HEK293 (cell line): ENCODE measurements at regions not wholly inside any gene's neighbourhood (a gene's known extent, or its start where the extent isn't known, plus 50 kb on each side); places are given as distances from the start of the nearest gene placed in this dataset.

Experiments
- SP2 ChIP-seq: fragments of 450-650 bp; formaldehyde crosslinking; IDR thresholded peaks from 2 replicates; pipeline ENCODE4 v1.5.1; 2016; ENCODE audit warnings: missing biosample characterization, missing genetic modification characterization
- ZNF146 ChIP-seq: fragments of 450-650 bp; formaldehyde crosslinking; IDR thresholded peaks from 2 replicates; pipeline ENCODE4 v1.5.1; 2016; ENCODE audit warnings: missing biosample characterization, missing genetic modification characterization
- ZNF302 ChIP-seq: fragments of 450-650 bp; formaldehyde crosslinking; IDR thresholded peaks from 2 replicates; pipeline ENCODE4 v1.5.1; 2016; ENCODE audit warnings: missing biosample characterization, missing genetic modification characterization, low read depth
- ZNF404 ChIP-seq: fragments of 450-650 bp; formaldehyde crosslinking; IDR thresholded peaks from 2 replicates; pipeline ENCODE4 v1.5.1; 2017; ENCODE audit warnings: missing biosample characterization, missing genetic modification characterization
- ZNF433 ChIP-seq: fragments of 450-650 bp; formaldehyde crosslinking; IDR thresholded peaks from 2 replicates; pipeline ENCODE4 v1.5.1; 2016; ENCODE audit warnings: missing biosample characterization, missing genetic modification characterization, low read depth
- ZNF747 ChIP-seq: fragments of 450-650 bp; formaldehyde crosslinking; IDR thresholded peaks from 2 replicates; pipeline ENCODE4 v1.5.1; 2016; ENCODE audit warnings: missing biosample characterization, missing genetic modification characterization
- ZNF830 ChIP-seq: fragments of 450-650 bp; IDR thresholded peaks from 2 replicates; pipeline ENCODE4 v1.5.0; 2018; ENCODE audit warnings: missing biosample characterization, missing genetic modification characterization, low read depth, mild to moderate bottlenecking, moderate library complexity
- TF ChIP-seq, protein P1 (sequence below): fragments of 450-650 bp; formaldehyde crosslinking; IDR thresholded peaks from 2 replicates; pipeline ENCODE4 v1.5.1; 2016; ENCODE audit warnings: missing biosample characterization, missing genetic modification characterization
- TF ChIP-seq, protein P2 (sequence below): fragments of 450-650 bp; formaldehyde crosslinking; IDR thresholded peaks from 2 replicates; pipeline ENCODE4 v1.5.1; 2016; ENCODE audit warnings: missing biosample characterization, missing genetic modification characterization
- TF ChIP-seq, protein P3 (sequence below): fragments of 450-650 bp; formaldehyde crosslinking; IDR thresholded peaks from 2 replicates; pipeline ENCODE4 v1.5.1; 2016; ENCODE audit warnings: missing biosample characterization, missing genetic modification characterization, low read depth
- TF ChIP-seq, protein P4 (sequence below): fragments of 450-650 bp; formaldehyde crosslinking; IDR thresholded peaks from 2 replicates; pipeline ENCODE4 v1.5.1; 2016; ENCODE audit warnings: missing biosample characterization, missing genetic modification characterization

DNA sequence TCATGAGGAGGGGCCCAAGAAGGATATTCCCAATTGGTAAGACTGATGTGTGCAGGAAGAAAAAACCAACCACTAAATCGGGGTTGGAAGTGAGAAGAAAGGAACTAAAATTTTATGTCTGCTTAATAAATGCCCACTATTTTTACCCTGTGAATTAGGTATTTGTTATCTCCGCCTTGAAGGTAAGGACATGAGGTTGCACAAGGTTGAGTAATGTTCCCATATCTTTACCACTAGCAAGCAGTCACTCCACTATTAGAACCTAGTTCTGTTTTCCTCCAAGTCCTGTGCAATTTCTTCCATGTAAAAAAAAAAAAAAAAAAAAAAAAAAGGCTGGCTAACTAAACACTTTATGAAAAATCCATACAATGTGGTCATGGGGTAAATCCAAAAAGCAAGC lies 318.5 kb upstream of the SLCO3A1 start:
- TF ChIP-seq ZNF404 (tag by site-specific recombination), result no peak
- TF ChIP-seq, protein P1, sequence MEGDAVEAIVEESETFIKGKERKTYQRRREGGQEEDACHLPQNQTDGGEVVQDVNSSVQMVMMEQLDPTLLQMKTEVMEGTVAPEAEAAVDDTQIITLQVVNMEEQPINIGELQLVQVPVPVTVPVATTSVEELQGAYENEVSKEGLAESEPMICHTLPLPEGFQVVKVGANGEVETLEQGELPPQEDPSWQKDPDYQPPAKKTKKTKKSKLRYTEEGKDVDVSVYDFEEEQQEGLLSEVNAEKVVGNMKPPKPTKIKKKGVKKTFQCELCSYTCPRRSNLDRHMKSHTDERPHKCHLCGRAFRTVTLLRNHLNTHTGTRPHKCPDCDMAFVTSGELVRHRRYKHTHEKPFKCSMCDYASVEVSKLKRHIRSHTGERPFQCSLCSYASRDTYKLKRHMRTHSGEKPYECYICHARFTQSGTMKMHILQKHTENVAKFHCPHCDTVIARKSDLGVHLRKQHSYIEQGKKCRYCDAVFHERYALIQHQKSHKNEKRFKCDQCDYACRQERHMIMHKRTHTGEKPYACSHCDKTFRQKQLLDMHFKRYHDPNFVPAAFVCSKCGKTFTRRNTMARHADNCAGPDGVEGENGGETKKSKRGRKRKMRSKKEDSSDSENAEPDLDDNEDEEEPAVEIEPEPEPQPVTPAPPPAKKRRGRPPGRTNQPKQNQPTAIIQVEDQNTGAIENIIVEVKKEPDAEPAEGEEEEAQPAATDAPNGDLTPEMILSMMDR (tag by site-specific recombination), result no peak
- TF ChIP-seq, protein P2, sequence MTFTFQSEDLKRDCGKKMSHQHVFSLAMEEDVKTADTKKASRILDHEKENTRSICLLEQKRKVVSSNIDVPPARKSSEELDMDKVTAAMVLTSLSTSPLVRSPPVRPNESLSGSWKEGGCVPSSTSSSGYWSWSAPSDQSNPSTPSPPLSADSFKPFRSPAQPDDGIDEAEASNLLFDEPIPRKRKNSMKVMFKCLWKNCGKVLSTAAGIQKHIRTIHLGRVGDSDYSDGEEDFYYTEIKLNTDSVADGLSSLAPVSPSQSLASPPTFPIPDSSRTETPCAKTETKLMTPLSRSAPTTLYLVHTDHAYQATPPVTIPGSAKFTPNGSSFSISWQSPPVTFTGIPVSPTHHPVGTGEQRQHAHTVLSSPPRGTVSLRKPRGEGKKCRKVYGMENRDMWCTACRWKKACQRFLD (tag by site-specific recombination), result no peak
- TF ChIP-seq, protein P3, sequence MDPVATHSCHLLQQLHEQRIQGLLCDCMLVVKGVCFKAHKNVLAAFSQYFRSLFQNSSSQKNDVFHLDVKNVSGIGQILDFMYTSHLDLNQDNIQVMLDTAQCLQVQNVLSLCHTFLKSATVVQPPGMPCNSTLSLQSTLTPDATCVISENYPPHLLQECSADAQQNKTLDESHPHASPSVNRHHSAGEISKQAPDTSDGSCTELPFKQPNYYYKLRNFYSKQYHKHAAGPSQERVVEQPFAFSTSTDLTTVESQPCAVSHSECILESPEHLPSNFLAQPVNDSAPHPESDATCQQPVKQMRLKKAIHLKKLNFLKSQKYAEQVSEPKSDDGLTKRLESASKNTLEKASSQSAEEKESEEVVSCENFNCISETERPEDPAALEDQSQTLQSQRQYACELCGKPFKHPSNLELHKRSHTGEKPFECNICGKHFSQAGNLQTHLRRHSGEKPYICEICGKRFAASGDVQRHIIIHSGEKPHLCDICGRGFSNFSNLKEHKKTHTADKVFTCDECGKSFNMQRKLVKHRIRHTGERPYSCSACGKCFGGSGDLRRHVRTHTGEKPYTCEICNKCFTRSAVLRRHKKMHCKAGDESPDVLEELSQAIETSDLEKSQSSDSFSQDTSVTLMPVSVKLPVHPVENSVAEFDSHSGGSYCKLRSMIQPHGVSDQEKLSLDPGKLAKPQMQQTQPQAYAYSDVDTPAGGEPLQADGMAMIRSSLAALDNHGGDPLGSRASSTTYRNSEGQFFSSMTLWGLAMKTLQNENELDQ (tag by site-specific recombination), result no peak
- TF ChIP-seq ZNF302, result no peak
- TF ChIP-seq ZNF830 (tag by site-specific recombination), result no peak
- no peak for TF ChIP-seq ZNF433 (tag by site-specific recombination)
- TF ChIP-seq ZNF146 (tag by site-specific recombination), result no peak
- TF ChIP-seq, protein P4, sequence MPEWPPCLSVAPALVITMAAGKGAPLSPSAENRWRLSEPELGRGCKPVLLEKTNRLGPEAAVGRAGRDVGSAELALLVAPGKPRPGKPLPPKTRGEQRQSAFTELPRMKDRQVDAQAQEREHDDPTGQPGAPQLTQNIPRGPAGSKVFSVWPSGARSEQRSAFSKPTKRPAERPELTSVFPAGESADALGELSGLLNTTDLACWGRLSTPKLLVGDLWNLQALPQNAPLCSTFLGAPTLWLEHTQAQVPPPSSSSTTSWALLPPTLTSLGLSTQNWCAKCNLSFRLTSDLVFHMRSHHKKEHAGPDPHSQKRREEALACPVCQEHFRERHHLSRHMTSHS (tag by site-specific recombination), result no peak
- no peak for TF ChIP-seq SP2
- no peak for TF ChIP-seq ZNF747 (tag by site-specific recombination)
